GM06990 (cell line): ENCODE measurements at regions not wholly inside any gene's neighbourhood (a gene's known extent, or its start where the extent isn't known, plus 50 kb on each side); places are given as distances from the start of the nearest gene placed in this dataset.
"Not testable (repeated sequence)": the region's sequence is repeated elsewhere in the genome, so short reads cannot be mapped to it uniquely, and the experiment has no call there.

Experiments
- DNase-seq: peaks from one replicate; pipeline ENCODE4 v3.0.0-alpha.2; 2011; ENCODE audit not compliant: insufficient read length; ENCODE audit errors: extremely low read depth
- H3K27me3 ChIP-seq: replicated peaks from 2 replicates; pipeline ENCODE4 v1.6.0; 2011; ENCODE audit warnings: low read length; ENCODE audit not compliant: control insufficient read depth, insufficient read depth
- H3K36me3 ChIP-seq: 2 replicates; pipeline ENCODE4 v1.5.1; 2011; ENCODE audit warnings: low read length; ENCODE audit not compliant: control insufficient read depth, insufficient read depth
- H3K4me3 ChIP-seq: replicated peaks from 2 replicates; pipeline ENCODE4 v1.5.1; 2011; ENCODE audit warnings: low read depth, mild to moderate bottlenecking, control low read depth, low read length
- CTCF ChIP-seq: IDR thresholded peaks from 2 replicates; pipeline ENCODE4 v1.5.1; 2011; ENCODE audit warnings: low read length, control low read depth, mild to moderate bottlenecking, inconsistent platforms; ENCODE audit not compliant: insufficient read depth, poor library complexity, severe bottlenecking

DNA sequence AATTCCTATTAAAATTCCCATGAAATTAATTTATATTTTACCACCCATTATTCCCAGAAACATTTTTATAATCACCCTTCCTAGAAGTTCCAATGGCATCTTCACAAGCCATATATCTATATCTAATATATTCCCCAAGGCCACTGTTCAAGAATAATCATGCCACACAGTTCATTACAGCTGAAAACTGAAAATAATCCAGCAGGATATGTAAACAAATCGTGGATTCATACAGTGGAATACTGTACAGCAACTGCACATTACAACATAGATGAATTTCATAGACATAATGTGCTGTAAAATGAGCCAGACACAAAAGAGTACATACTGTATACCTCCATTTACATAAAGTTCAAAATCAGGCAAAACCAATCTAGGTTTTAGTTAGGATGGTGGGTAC, 63.9 kb upstream of the SERPINE2 start:
- H3K4me3 ChIP-seq: no peak overlapping the region

GRCh38 chr2:224101820-224102630, 62.9 kb upstream of the SERPINE2 start:
- Histone ChIP-seq H3K4me3 (no peak overlapping the region), H3K27me3 (peaks cover 1% of the 10 kb centered on the region), H3K36me3 (no peaks in the 10 kb centered on the region)
- TF ChIP-seq CTCF: no peak
- no peak for DNase-seq

More for the DNA sequence above, 63.9 kb upstream of the SERPINE2 start:
- Histone ChIP-seq H3K36me3 (no peaks in the 10 kb centered on the region), H3K27me3 (peaks cover 1% of the 10 kb centered on the region)
- no peak for DNase-seq
- TF ChIP-seq CTCF: no peak

- peaks cover 1% of the 10 kb centered on the region for H3K27me3 ChIP-seq
- no peak for TF ChIP-seq CTCF
- DNase-seq: no peak
- H3K36me3 ChIP-seq: no peaks in the 10 kb centered on the region
- no peak overlapping the region for H3K4me3 ChIP-seq
These were observed 61.0 kb upstream of the SERPINE2 start for GRCh38 chr2:224099861-224100643.

DNA sequence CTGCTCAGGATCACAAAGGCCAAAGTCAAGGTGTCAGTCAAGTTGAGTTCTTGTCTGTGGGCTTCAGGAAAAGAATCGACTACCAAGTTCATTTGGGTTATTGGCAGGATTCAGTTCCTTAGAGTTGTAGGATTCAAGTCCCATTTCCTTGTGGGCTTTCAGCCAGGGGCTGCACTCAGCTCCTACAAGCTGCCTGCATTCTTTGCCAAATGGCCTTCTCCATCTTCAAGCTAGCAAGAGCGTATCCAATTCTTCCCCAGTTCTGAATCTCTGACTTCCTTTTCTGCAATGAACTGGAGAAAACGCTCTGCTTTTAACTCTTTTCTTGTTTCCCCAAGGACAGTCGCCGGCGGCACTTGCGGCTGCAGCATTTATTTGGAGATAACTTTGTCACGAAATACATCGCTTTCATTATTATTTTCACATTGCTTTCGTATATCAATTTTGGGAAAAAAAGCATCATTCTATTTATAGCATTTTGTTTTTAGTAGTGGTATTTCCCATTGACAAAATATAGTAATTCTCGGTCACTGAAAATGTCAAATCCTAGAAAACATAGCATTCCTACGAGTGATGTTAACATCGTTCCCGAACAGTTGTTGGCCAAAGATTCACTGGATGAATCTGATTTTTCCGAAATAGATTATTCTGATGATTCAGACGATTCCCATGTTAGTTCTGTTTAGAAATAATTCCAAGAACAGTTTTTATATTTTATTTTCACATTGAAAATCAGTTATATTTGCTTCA, 59.6 kb upstream of the SERPINE2 start:
- no peak for TF ChIP-seq CTCF
- DNase-seq: no peak

GRCh38 chr2:224094413-224094812, 55.3 kb upstream of the SERPINE2 start:
- TF ChIP-seq CTCF: no peak
- no peaks in the 10 kb centered on the region for H3K36me3 ChIP-seq
- no peak for DNase-seq
- no peaks in the 10 kb centered on the region; the same call in 1 of the 2 replicates for H3K27me3 ChIP-seq
- H3K4me3 ChIP-seq: no peak overlapping the region

More for the DNA sequence above, 59.6 kb upstream of the SERPINE2 start:
- no peak overlapping the region for H3K4me3 ChIP-seq
- peaks cover 1% of the 10 kb centered on the region for H3K27me3 ChIP-seq
- H3K36me3 ChIP-seq: no peaks in the 10 kb centered on the region

DNA sequence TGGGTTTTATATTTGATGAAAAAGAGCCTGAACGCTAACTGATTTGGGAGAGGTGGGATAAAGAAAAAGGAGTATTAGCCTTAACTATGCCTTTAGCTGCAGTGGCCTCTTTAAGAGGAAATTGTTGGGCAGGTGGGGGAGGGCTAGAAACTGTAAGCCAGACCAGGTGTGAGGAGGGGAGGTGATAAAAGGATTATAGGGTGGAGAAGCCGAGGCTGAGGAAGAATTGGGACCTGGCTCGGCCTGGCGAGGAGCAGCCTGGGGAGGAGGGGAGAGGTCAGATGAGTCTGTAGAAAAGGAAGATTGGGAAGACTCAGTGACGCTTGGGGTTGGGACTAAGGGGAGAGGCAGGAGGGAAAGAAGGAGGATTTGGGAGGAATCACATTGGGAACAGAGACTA, 52.6 kb upstream of the SERPINE2 start:
- not testable (repeated sequence) for H3K27me3 ChIP-seq, DNase-seq, H3K4me3 ChIP-seq, H3K36me3 ChIP-seq

GRCh38 chr2:224089606-224090005, 50.5 kb upstream of the SERPINE2 start:
- not testable (repeated sequence) for H3K36me3 ChIP-seq, H3K27me3 ChIP-seq, H3K4me3 ChIP-seq, DNase-seq
